ENCODE measurements at regions not wholly inside any gene's neighbourhood (a gene's known extent, or its start where the extent isn't known, plus 50 kb on each side); places are given as distances from the start of the nearest gene placed in this dataset.

GRCh38 chr2:51526766-51527165 lies 494.8 kb upstream of the NRXN1 start:
- TF ChIP-seq CTCF (IDR thresholded peaks at IDR 0.05) (no peak), POLR2A (IDR thresholded peaks at IDR 0.05) (no peak)
- WGBS, 2 donors, result 78 to 84% methylated on average over 2 of the region's 2 CpGs
- intact Hi-C loops (cut with DNase I; ENCODE audit: low total_unique reads), result no loop called here
- H3K4me3 ChIP-seq (ENCODE audit: low read depth, poor library complexity, severe bottlenecking), result no peak overlapping the region
- DNase-seq (ENCODE audit: low spot score in 2 of 2), result no peak

- DNase-seq (ENCODE audit: low spot score in 2 of 2), result no peak
- H3K4me3 ChIP-seq (ENCODE audit: low read depth, poor library complexity, severe bottlenecking), result no peak overlapping the region
- TF ChIP-seq CTCF (IDR thresholded peaks at IDR 0.05) (no peak), POLR2A (IDR thresholded peaks at IDR 0.05) (no peak)
- intact Hi-C loops (cut with DNase I; ENCODE audit: low total_unique reads), result no loop called here
- 81 to 85% methylated on average over 2 of the region's 2 CpGs for WGBS, 2 donors
Measured at GRCh38 chr2:51516667-51517066, 484.7 kb upstream of the NRXN1 start.

GRCh38 chr2:51511002-51511401 lies 479.1 kb upstream of the NRXN1 start:
- no peak for DNase-seq (ENCODE audit: low spot score in 2 of 2)
- TF ChIP-seq POLR2A (IDR thresholded peaks at IDR 0.05) (no peak), CTCF (IDR thresholded peaks at IDR 0.05) (no peak)
- intact Hi-C loops (cut with DNase I; ENCODE audit: low total_unique reads), result no loop called here
- no peak overlapping the region for H3K4me3 ChIP-seq (ENCODE audit: low read depth, poor library complexity, severe bottlenecking)
- 73 to 76% methylated on average over 4 of the region's 4 CpGs for WGBS, 2 donors

GRCh38 chr2:51510303-51510702 lies 478.4 kb upstream of the NRXN1 start:
- TF ChIP-seq CTCF (IDR thresholded peaks at IDR 0.05), result no peak
- TF ChIP-seq POLR2A (IDR thresholded peaks at IDR 0.05), result no peak
- no peak for DNase-seq (ENCODE audit: low spot score in 2 of 2)
- WGBS, 2 donors, result 45 to 73% methylated on average over 3 of the region's 3 CpGs
- intact Hi-C loops (cut with DNase I; ENCODE audit: low total_unique reads), result no loop called here
- H3K4me3 ChIP-seq (ENCODE audit: low read depth, poor library complexity, severe bottlenecking), result no peak overlapping the region

- 76 to 78% methylated on average over 4 of the region's 4 CpGs for WGBS, 2 donors
- DNase-seq (ENCODE audit: low spot score in 2 of 2), result no peak
- no peak overlapping the region for H3K4me3 ChIP-seq (ENCODE audit: low read depth, poor library complexity, severe bottlenecking)
- TF ChIP-seq POLR2A (IDR thresholded peaks at IDR 0.05) (no peak), CTCF (IDR thresholded peaks at IDR 0.05) (no peak)
- intact Hi-C loops (cut with DNase I; ENCODE audit: low total_unique reads), result no loop called here
Measured at GRCh38 chr2:51505533-51505932, 473.6 kb upstream of the NRXN1 start.

- H3K4me3 ChIP-seq (ENCODE audit: low read depth, poor library complexity, severe bottlenecking), result no peak overlapping the region
- intact Hi-C loops (cut with DNase I; ENCODE audit: low total_unique reads), result no loop called here
- 64 to 67% methylated on average over 3 of the region's 3 CpGs for WGBS, 2 donors
- DNase-seq (ENCODE audit: low spot score in 2 of 2), result no peak
- TF ChIP-seq POLR2A (IDR thresholded peaks at IDR 0.05), result no peak
- no peak for TF ChIP-seq CTCF (IDR thresholded peaks at IDR 0.05)
Measured at GRCh38 chr2:51490576-51491234, 458.8 kb upstream of the NRXN1 start.

All from lower leg skin (tissue), 4 donors.